Astrocyte of the spinal cord (primary cell): ENCODE measurements at regions not wholly inside any gene's neighbourhood (a gene's known extent, or its start where the extent isn't known, plus 50 kb on each side); places are given as distances from the start of the nearest gene placed in this dataset.

Experiments used
- DNase-seq: peaks from one replicate; pipeline ENCODE4 v3.0.0; 2011; ENCODE audit warnings: low read depth, low spot score
- H3K4me3 ChIP-seq: 2 replicates; pipeline ENCODE4 v1.5.1; 2011; ENCODE audit warnings: low read depth, mild to moderate bottlenecking, low read length, moderate library complexity
- CTCF ChIP-seq: IDR thresholded peaks from 2 replicates; pipeline ENCODE4 v1.5.1; 2012; ENCODE audit warnings: low read depth, mild to moderate bottlenecking, low read length, inconsistent platforms
- in situ Hi-C: cut with HindIII; loops from 2 replicates; pipeline ENCODE4 v1.10.0; 2017; ENCODE audit warnings: low sequenced_read_pairs

GRCh38 chr20:51884561-51884960 is 82.2 kb upstream of the SALL4 start:
- H3K4me3 ChIP-seq, result no peak overlapping the region
- in situ Hi-C loops, result no loop called here
- peak; percentile 13 for DNase-seq
- no peak for TF ChIP-seq CTCF

GRCh38 chr20:51880188-51880587 is 77.9 kb upstream of the SALL4 start:
- DNase-seq, result no peak
- in situ Hi-C loops, result no loop called here
- TF ChIP-seq CTCF, result no peak
- H3K4me3 ChIP-seq, result no peak overlapping the region

- in situ Hi-C loops, result no loop called here
- DNase-seq, result no peak
- no peak overlapping the region for H3K4me3 ChIP-seq
- TF ChIP-seq CTCF, result no peak
Measured at GRCh38 chr20:51876313-51876940, 74.1 kb upstream of the SALL4 start.

- DNase-seq, result no peak
- H3K4me3 ChIP-seq, result no peak overlapping the region
- in situ Hi-C loops, result no loop called here
- TF ChIP-seq CTCF, result no peak
Measured at GRCh38 chr20:51873652-51874051, 71.3 kb upstream of the SALL4 start.

GRCh38 chr20:51871943-51872342 is 69.6 kb upstream of the SALL4 start:
- in situ Hi-C loops, result no loop called here
- no peak overlapping the region for H3K4me3 ChIP-seq
- TF ChIP-seq CTCF, result no peak
- DNase-seq, result no peak

GRCh38 chr20:51869002-51869401 is 66.7 kb upstream of the SALL4 start:
- TF ChIP-seq CTCF, result no peak
- in situ Hi-C loops, result no loop called here
- no peak for DNase-seq
- no peak overlapping the region for H3K4me3 ChIP-seq

GRCh38 chr20:51867251-51867650 is 64.9 kb upstream of the SALL4 start:
- no peak overlapping the region for H3K4me3 ChIP-seq
- in situ Hi-C loops, result no loop called here
- no peak for TF ChIP-seq CTCF
- DNase-seq, result no peak
